ENCODE measurements at regions not wholly inside any gene's neighbourhood (a gene's known extent, or its start where the extent isn't known, plus 50 kb on each side); places are given as distances from the start of the nearest gene placed in this dataset.
"Not testable (repeated sequence)": the region's sequence is repeated elsewhere in the genome, so short reads cannot be mapped to it uniquely, and the experiment has no call there.

DNA sequence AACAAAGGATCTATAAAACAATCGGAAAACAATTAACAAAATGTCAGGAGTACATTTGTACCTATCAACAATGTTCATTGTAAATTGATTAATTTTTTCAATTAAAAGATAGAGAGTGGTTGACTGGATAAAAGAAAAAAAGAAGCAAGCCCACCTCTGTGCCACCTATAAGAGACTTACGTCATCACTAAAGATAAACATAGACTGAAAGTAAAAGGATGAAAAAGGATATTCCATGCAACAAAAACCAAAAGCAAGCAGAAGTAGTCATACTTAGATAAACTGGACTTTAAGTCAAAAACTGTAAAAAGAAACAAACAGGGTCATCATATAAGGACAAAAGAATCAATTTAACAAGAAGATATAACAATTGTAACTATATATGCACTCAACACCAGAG is 197.4 kb downstream of the RASEF start:
- FAIRE-seq = no peak

DNA sequence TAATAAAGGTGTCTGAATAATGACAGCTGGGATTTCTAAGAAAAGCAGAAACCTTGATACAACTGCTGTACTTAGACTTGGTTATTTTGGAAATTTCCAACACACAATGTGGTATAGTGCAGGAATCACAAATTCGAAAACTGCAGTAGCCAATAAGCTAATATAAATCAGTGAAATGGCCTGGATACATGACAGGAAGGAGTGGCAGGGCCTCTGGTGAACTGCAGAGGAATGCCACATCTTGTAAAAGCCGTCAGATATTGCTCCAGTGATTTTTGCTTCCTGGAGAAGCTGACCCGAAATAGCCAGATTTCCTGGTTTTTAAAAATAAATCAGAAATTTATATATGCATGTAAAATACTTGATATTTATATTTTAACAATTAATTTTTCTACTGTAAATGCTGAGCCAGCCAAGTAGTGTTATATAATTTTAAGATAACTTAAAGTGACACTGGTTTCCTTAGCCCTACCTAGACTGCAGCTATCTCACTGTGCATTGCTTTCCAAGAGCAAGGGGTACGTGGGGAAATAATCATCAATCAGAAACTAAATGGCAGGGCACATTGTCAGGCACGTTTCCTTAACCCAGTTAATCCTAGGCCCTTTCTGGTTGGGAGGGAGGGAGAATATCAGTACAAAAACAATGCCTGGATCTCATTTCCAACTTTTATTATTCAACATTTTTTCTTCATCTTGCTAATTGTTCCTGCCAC is 182.4 kb downstream of the RASEF start:
- no peak for FAIRE-seq

GRCh38 chr9:82882138-82882537 is 180.8 kb downstream of the RASEF start:
- FAIRE-seq = no peak

- FAIRE-seq = no peak
Observed at GRCh38 chr9:82882748-82883147, 180.2 kb downstream of the RASEF start.

DNA sequence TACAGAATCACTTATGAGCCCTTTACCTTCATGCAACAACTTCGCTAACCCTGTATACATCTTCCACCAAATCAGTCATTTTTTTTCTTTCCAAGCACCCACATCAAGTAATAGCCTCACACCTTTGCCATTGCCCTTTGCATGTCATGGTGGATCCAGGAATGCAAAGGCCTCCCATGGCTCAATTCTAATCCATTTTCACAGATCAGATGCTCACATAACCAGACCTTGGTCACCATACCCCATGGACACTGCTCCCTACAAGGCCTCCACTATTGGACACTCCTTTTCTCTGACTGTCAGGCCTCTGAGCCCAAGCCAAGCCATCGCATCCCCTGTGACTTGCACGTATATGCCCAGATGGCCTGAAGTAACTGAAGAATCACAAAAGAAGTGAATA is 179.5 kb downstream of the RASEF start:
- FAIRE-seq = no peak

GRCh38 chr9:82883974-82884373 is 179.0 kb downstream of the RASEF start:
- FAIRE-seq = not testable (repeated sequence)

GRCh38 chr9:82890401-82890800 is 172.5 kb downstream of the RASEF start:
- FAIRE-seq = no peak

DNA sequence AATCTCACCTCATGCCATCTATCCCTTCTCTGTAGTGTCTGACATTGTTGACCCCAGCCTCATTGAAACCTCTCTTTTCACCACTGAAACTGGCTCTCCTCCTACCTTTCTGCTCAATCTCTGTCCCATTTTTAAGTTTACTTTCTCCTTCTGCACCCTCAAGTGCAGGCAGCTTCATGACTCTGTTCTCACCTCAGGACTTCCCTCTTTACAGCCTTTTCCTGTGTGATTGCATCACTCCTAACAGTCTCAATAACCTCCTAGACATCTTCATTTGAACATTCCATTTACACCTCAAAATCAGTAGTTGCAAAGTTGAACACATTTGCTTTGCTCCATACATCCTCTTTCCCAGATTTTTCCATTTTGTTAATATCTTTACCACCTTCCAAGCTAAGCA is 172.1 kb downstream of the RASEF start:
- FAIRE-seq = no peak

DNA sequence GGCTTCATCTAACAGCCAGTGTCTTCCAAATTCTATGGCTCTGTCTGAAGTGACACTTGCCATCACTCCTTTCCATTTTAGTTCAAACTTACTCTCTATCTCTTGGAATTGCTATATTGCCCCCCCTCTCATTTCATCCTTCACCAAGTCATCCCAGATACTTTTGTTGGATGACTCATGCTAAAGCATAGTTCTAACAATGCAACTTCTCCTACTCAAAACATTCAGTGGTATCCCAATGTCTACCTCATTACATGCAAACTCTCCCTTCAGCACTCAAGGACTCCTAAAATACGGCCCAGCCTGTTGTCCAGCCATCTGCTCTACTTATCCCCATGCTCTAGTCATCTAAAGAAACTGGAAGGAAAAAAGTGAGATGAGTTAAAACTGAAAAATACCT is 171.6 kb downstream of the RASEF start:
- FAIRE-seq = no peak

DNA sequence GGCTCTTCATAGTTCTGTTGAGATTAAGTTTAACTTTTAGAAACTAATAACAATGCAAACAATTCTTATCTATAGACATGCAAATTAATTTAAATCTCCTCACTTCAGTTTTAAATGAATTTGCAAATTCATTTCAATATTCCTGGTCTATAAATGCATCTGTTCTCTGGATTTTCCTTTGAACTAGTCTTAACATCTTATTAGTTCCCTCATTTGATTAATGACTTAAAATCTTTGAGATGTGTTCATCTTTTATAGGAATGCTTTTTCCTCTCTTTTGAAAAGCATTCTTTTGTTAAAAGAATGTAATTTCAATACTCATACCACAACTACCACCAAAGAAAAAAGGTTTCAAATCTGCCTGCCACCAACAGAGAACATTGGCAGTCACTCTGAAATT is 169.4 kb downstream of the RASEF start:
- FAIRE-seq = no peak

GRCh38 chr9:82894548-82894947 is 168.4 kb downstream of the RASEF start:
- FAIRE-seq = no peak

GRCh38 chr9:82894961-82895821 is 167.8 kb downstream of the RASEF start:
- FAIRE-seq = no peak

DNA sequence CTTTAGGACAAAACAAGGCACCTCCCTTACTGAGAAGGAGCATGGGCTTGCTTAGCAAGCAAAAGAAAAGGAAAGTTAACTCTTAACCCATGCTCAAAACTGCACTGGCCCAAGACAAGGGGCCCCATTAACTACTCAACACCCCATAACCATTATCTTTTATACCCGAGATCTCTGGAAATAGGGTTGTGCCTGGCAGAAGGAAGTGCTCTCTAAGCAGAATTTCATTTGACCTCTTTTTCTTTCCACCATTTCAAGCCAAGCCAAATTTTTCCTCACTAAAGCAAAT is 167.2 kb downstream of the RASEF start:
- FAIRE-seq = no peak

DNA sequence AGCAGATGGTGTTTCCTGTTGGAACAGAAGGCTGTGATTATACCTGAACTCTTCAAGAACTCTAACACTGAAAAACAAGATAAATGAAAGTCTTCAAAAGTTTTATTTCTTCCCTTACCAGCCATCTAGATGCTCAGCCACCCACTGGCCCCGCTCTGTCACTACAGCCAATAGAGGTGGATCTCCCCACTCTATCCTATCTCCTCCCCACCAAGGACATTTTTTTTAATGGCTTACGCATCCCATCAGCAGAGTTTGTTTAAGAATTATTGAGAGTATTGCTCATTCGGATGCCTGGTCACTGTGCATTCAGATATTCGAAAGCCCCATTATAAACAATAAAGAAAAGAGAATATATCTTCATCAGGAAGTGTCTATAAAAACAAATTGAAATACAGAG is 159.4 kb downstream of the RASEF start:
- FAIRE-seq = no peak

DNA sequence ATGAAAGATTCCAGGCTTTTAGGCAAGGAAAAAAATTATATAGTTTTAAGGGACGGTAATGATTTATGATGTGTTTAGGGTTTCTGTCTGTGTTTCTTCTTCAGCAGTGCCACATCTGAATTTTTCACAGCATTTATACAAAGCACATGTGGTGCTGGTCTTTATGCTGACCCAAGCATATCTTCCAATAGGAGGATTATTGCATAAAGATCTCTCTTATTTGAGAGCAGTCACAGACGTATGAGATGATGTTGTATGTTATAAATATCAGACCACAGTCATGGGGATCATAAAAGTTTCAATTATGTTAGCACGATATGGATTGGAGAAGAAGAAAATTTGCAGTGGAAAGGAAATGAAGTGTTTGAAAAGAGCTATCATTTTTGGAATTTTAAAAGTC is 150.9 kb downstream of the RASEF start:
- no peak for FAIRE-seq

DNA sequence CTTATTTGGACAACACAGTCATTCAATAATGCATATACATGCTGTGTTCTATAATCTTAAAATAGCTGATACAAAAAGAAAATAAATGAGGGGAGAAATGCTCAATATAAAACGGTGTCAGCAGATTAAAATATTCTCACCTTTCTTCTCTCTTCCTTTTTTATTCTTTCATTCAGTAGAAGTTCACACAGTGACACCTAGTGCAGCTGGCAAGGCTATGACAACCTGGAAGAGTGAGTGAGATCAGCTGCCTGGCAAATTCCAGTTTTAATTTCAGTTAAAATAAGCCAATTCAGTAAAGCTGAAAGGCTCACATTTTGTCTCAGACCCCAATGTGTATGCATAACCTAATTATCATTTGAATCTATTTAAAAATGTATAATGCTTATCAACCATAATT is 150.3 kb downstream of the RASEF start:
- no peak for FAIRE-seq

DNA sequence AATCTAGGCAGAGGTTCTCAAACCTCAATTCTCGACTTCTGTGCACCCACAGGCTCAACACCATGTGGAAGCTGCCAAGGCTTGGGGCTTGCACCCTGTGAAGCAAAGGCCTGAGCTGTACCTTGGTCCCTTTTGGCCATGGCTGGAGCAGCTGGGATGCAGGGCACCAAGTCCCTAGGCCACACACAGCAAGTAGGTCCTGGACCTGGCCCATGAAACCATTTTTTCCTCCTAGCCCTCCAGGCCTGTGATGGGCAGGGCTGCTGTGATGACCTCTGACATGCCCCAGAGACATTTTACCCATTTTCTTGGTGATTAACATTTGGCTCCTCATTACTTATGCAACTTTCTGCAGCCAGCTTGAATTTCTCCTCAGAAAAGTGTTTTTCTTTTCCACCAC is 146.7 kb downstream of the RASEF start:
- not testable (repeated sequence) for FAIRE-seq

GRCh38 chr9:82920154-82920553 is 142.8 kb downstream of the RASEF start:
- FAIRE-seq = no peak

DNA sequence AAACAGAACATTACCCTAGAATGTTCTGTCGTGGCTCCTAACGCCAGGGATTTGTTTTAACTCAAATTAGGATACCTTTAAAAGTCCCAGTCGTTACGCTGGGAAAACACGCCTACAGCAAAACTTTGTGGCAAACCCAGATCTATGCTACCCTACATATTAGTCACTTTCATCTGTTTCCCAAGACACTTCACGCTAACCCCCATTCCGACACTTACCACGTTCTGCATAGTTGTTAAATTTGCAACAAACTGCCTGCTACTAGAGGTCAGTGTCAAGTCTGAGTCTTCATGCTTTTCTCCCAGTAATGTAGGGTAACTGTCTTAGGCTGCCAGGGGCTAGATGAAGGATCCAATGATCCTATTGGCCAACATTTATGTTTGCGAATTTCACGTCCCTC is 140.3 kb downstream of the RASEF start:
- no peak for FAIRE-seq

GRCh38 chr9:82923092-82923911 is 139.6 kb downstream of the RASEF start:
- FAIRE-seq = no peak

DNA sequence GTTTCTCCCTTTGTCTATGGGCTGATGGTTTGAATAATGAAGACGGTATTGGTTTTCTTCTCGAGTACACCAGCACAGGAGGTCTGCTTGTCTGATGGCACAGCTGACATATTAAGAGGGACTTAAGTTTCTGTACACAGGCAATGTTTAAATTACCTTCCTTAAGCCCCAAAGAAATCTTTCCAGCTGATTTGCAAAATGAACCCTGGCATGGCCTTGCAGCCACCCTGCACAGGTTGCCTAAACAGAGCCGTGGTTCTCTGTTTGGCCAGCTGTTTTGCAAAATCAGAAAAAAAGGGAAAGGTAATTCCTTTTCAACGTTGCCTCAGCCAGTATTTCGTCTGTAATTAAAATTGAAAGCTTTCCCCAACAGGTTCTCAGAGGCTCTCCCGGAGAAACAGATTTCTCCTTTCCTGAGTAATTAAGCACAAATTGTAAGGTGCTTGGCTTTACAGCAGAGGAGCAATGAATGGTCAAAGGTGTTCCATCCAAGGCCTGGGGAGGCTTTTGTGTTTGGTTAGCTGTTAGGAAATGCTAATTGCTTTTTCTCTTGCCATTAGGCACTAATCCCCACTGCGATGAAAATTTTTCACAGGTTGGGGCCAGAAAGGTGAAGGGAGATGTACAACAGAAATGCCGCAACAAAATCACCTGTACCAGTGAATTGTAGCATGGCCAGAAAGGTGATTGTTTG is 138.9 kb downstream of the RASEF start:
- no peak for FAIRE-seq
